A549 (cell line): ENCODE measurements at regions not wholly inside any gene's neighbourhood (a gene's known extent, or its start where the extent isn't known, plus 50 kb on each side); places are given as distances from the start of the nearest gene placed in this dataset.

Experiments used
- ATAC-seq, 2 experiments: fragments of 200-7000 bp in 1 of 2; fragments of >200 bp in 1 of 2; cut with Nextera tagmentation in 1 of 2; cut with Tn5 transposase in 1 of 2; 3 replicates each; pipeline versions ENCODE4 v1.8.0 to v1.9.1; 2018 to 2020; ENCODE audit warnings: mild to moderate bottlenecking in 1 of 2, moderate library complexity in 1 of 2
- CTCF ChIA-PET: fragments of 300-600 bp; sonication (Branson Sonifier 250); formaldehyde crosslinking; extraction: SDS; loops from one replicate; lab custom pipeline; 2021; ENCODE audit warnings: antibody characterized with exemption, inconsistent platforms; lab: Yijun Ruan, JAX
- POLR2A ChIA-PET: fragments of 350-600 bp; formaldehyde crosslinking; extraction: SDS; loops from one replicate; lab custom pipeline; 2021; ENCODE audit warnings: antibody characterized with exemption, inconsistent platforms; lab: Yijun Ruan, JAX
- DNase-seq, 2 experiments: peaks; one replicate each; pipeline versions ENCODE4 v3.0.0 to v3.0.0-alpha.2; 2011 to 2016; ENCODE audit warnings: low read depth in 1 of 2, low spot score in 1 of 2
- FAIRE-seq: peaks from 2 replicates; lab custom pipeline; 2011; peaks lifted over from hg19 to GRCh38; lab: Jason Lieb, UNC
- H3K27ac ChIP-seq, 2 experiments: fragments of >200 bp; sonication (Bioruptor Twin); formaldehyde crosslinking; 3 replicates each; pipeline ENCODE4 v1.5.1; 2016 to 2017
- H3K4me1 ChIP-seq: fragments of >200 bp; sonication (Bioruptor Twin); formaldehyde crosslinking; 3 replicates; pipeline ENCODE4 v1.6.1; 2016
- H3K4me2 ChIP-seq: fragments of >200 bp; sonication (Bioruptor Twin); formaldehyde crosslinking; 3 replicates; pipeline ENCODE4 v1.6.1; 2016
- H3K4me3 ChIP-seq: fragments of >200 bp; sonication (Bioruptor Twin); formaldehyde crosslinking; 3 replicates; pipeline ENCODE4 v1.5.1; 2016
- H3K9me3 ChIP-seq: fragments of >200 bp; sonication (Bioruptor Twin); formaldehyde crosslinking; 3 replicates; pipeline ENCODE4 v1.6.1; 2016
- BHLHE40 ChIP-seq: IDR thresholded peaks from 2 replicates; pipeline ENCODE4 v1.6.1; 2012; ENCODE audit warnings: low read depth, low read length, inconsistent platforms
- CBX2 ChIP-seq: fragments of 200-600 bp; sonication (generic); IDR thresholded peaks from 2 replicates; pipeline ENCODE4 v1.6.1; 2016; ENCODE audit warnings: low read depth, mild to moderate bottlenecking, borderline replicate concordance
- CEBPB ChIP-seq, 2 experiments: fragments of >200 bp in 1 of 2; sonication (Bioruptor Twin) in 1 of 2; formaldehyde crosslinking in 1 of 2; IDR thresholded peaks; 2 replicates each; pipeline ENCODE4 v1.6.1; 2012 to 2016
- CHD2 ChIP-seq: fragments of 150-350 bp; IDR thresholded peaks from 2 replicates; pipeline ENCODE4 v1.6.1; 2014; ENCODE audit warnings: low read length; ENCODE audit not compliant: partially characterized antibody
- EP300 ChIP-seq, 2 experiments: fragments of >200 bp; sonication (Bioruptor Twin); formaldehyde crosslinking; IDR thresholded peaks; 2 replicates in 1 of 2; 3 replicates in 1 of 2; pipeline ENCODE4 v1.6.1; 2016 to 2017
- ESRRA ChIP-seq: fragments of 150-350 bp; IDR thresholded peaks from 2 replicates; pipeline ENCODE4 v1.6.1; 2014; ENCODE audit warnings: mild to moderate bottlenecking, low read length, borderline replicate concordance
- FOXS1 ChIP-seq: fragments of 250-450 bp; sonication (Bioruptor Pico); IDR thresholded peaks from 2 replicates; pipeline ENCODE4 v1.5.0; 2020; ENCODE audit warnings: mild to moderate bottlenecking, moderate library complexity
- GATA3 ChIP-seq: IDR thresholded peaks from 2 replicates; pipeline ENCODE4 v1.6.1; 2012; ENCODE audit warnings: borderline replicate concordance
- HDAC2 ChIP-seq: fragments of 200-600 bp; sonication (generic); IDR thresholded peaks from 2 replicates; pipeline ENCODE4 v1.6.1; 2016
- HEYL ChIP-seq: fragments of 250-450 bp; sonication (Bioruptor Pico); IDR thresholded peaks from 2 replicates; pipeline ENCODE4 v1.8.0; 2021; ENCODE audit warnings: mild to moderate bottlenecking, moderate library complexity
- KDM1A ChIP-seq: fragments of 200-600 bp; sonication (generic); IDR thresholded peaks from 2 replicates; pipeline ENCODE4 v1.6.1; 2016; ENCODE audit warnings: low read depth, mild to moderate bottlenecking
- KDM5A ChIP-seq: fragments of 200-600 bp; sonication (generic); IDR thresholded peaks from 2 replicates; pipeline ENCODE4 v1.6.1; 2016; ENCODE audit warnings: antibody characterized with exemption, mild to moderate bottlenecking
- MAFK ChIP-seq: fragments of 450-650 bp; IDR thresholded peaks from 2 replicates; pipeline ENCODE4 v1.6.1; 2014; ENCODE audit not compliant: partially characterized antibody
- NFE2L2 ChIP-seq: fragments of 150-350 bp; conservative IDR thresholded peaks from 2 replicates; pipeline ENCODE4 v1.6.1; 2014; ENCODE audit warnings: low read length
- NPAS2 ChIP-seq: fragments of 250-450 bp; sonication (Bioruptor Pico); IDR thresholded peaks from 2 replicates; pipeline ENCODE4 v1.8.0; 2022; ENCODE audit warnings: mild to moderate bottlenecking, moderate library complexity, borderline replicate concordance
- PHF8 ChIP-seq: fragments of 200-600 bp; sonication (generic); IDR thresholded peaks from 2 replicates; pipeline ENCODE4 v1.6.1; 2016; ENCODE audit warnings: low read depth, mild to moderate bottlenecking, antibody characterized with exemption, moderate library complexity, borderline replicate concordance
- POLR2A ChIP-seq: IDR thresholded peaks from 2 replicates; pipeline ENCODE4 v1.6.1; 2012; ENCODE audit warnings: mild to moderate bottlenecking, low read length
- POLR2AphosphoS2 ChIP-seq: conservative IDR thresholded peaks from 2 replicates; pipeline ENCODE4 v1.6.1; 2012; ENCODE audit warnings: low read length, improper control_type of control experiment, inconsistent platforms
- TFCP2L1 ChIP-seq: fragments of 250-450 bp; sonication (Bioruptor Pico); IDR thresholded peaks from 2 replicates; pipeline ENCODE4 v1.5.0; 2021; ENCODE audit warnings: mild to moderate bottlenecking
- TP53 ChIP-seq: fragments of 250-450 bp; sonication (Bioruptor Pico); IDR thresholded peaks from 2 replicates; pipeline ENCODE4 v1.5.0; 2021; ENCODE audit warnings: mild to moderate bottlenecking, moderate library complexity
- ZFP36 ChIP-seq: fragments of 450-650 bp; IDR thresholded peaks from 2 replicates; pipeline ENCODE4 v1.6.1; 2014; ENCODE audit warnings: borderline replicate concordance; ENCODE audit not compliant: partially characterized antibody
- ZNF302 ChIP-seq: fragments of 250-450 bp; sonication (Bioruptor Pico); IDR thresholded peaks from 2 replicates; pipeline ENCODE4 v1.9.0; 2021; ENCODE audit warnings: inconsistent platforms, mild to moderate bottlenecking, moderate library complexity
- ZSCAN20 ChIP-seq: fragments of 250-450 bp; sonication (Bioruptor Pico); IDR thresholded peaks from 2 replicates; pipeline ENCODE4 v1.8.0; 2022; ENCODE audit warnings: mild to moderate bottlenecking, moderate library complexity
- WGBS: methylation state at CpG from one replicate; pipeline ENCODE4 v1.1.6; 2017; ENCODE audit errors: missing lambda C conversion rate; 5-methylcytosine and 5-hydroxymethylcytosine counted together
- TF ChIP-seq, protein P1 (sequence below): IDR thresholded peaks from 2 replicates; pipeline ENCODE4 v1.6.1; 2012; ENCODE audit warnings: low read depth, borderline replicate concordance
- TF ChIP-seq, protein P2 (sequence below): IDR thresholded peaks from 2 replicates; pipeline ENCODE4 v1.6.1; 2012
- TF ChIP-seq, protein P3 (sequence below): fragments of 200-600 bp; sonication (generic); IDR thresholded peaks from 2 replicates; pipeline ENCODE4 v1.6.1; 2016; ENCODE audit warnings: antibody characterized with exemption, mild to moderate bottlenecking, moderate library complexity

DNA sequence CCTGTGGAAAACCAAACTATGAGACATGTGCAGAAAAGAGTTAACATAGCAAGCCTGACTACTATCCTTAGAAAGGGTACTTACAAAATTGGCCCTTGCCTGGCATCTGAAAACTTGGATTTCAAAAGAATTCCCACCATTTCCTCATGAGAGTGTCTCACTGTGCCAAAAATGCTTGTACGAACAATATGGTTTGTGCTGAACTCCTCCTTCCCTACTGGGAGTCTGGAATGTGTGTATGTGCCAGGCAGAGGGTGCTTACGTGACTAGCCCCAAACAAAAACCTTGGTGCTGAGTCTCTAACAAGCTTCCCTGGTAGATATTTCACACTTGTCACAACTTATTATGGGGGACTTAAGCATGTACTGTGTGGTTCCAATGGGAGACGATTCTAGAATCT, 81.7 kb upstream of the GIMD1 start (continued):
- TF ChIP-seq BHLHE40: no peak

DNA sequence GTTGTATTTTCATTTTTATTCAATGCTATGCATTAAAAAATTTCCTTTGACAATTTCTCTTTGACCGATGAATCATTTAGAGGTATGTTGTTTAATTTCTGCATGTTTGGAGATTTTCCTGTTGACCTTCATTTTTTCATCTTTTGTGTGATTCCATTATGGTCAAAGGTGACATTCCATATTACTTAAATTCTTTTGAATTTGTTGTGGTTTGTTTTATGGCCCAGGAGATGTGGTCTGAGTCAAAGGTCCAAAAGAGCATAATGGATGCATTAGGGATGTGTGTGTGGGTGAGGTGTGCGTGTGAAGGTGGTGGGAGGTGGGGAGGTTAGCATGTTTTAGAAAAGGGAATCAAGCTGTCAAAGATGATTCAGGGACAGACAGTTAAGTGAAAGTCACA, 76.0 kb upstream of the GIMD1 start:
- no peaks in the 10 kb centered on the region for H3K9me3 ChIP-seq
- DNase-seq: no peak
- FAIRE-seq: no peak
- POLR2A ChIA-PET: no interaction called here
- TF ChIP-seq PHF8 (no peak), EP300 (IDR thresholded peaks at IDR 0.05) (no peak), CHD2 (no peak), NPAS2 (CRISPR knock-in tag) (no peak), FOXS1 (CRISPR knock-in tag) (no peak), TP53 (CRISPR knock-in tag) (no peak), ESRRA (no peak), HEYL (CRISPR knock-in tag) (no peak), ZFP36 (no peak), POLR2AphosphoS2 (no peak), ZNF302 (CRISPR knock-in tag) (no peak), HDAC2 (no peak), ZSCAN20 (CRISPR knock-in tag) (no peak), KDM5A (no peak), POLR2A (no peak), TFCP2L1 (CRISPR knock-in tag) (no peak), NFE2L2 (no peak)
- TF ChIP-seq, all 56 proteins: peak for 0
- Histone ChIP-seq H3K27ac (no peak overlapping the region), H3K4me2 (no peak overlapping the region), H3K4me1 (no peaks in the 10 kb centered on the region), H3K4me3 (no peak overlapping the region)
- no peak for ATAC-seq
- CTCF ChIA-PET: no interaction called here
- WGBS: 46% methylated on average over 2 of the region's 2 CpGs

DNA sequence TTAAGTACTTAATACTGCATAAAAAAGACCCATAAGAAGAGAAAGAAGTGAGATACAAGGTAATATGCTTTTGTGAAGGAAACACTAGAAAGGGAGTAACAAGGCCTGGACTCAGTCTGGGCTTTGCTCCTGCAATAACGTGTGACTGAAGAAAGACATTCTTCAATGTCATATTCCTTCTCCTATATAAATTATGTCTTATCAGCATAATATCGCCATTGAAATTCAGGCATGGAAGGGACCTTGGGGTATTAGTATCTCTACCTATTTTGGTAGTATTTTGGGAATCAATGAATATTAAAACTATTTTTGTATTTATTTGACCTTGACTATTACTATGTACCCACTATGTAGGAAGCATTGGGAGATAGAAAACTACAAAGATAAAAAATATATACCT, 62.2 kb upstream of the GIMD1 start:
- TF ChIP-seq, protein P1, sequence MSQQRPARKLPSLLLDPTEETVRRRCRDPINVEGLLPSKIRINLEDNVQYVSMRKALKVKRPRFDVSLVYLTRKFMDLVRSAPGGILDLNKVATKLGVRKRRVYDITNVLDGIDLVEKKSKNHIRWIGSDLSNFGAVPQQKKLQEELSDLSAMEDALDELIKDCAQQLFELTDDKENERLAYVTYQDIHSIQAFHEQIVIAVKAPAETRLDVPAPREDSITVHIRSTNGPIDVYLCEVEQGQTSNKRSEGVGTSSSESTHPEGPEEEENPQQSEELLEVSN: no peak
- TF ChIP-seq, protein P2, sequence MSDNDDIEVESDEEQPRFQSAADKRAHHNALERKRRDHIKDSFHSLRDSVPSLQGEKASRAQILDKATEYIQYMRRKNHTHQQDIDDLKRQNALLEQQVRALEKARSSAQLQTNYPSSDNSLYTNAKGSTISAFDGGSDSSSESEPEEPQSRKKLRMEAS: no peak
- TF ChIP-seq MAFK: peak; percentile 80
- Histone ChIP-seq H3K4me2 (no peak overlapping the region), H3K4me1 (no peaks in the 10 kb centered on the region), H3K27ac (no peak overlapping the region), H3K9me3 (no peaks in the 10 kb centered on the region), H3K4me3 (no peak overlapping the region)
- FAIRE-seq (no peak), DNase-seq (no peak), ATAC-seq (no peak)
- ChIA-PET POLR2A (no interaction called here), CTCF (no interaction called here)
- 56% methylated on average over 2 of the region's 2 CpGs for WGBS

DNA sequence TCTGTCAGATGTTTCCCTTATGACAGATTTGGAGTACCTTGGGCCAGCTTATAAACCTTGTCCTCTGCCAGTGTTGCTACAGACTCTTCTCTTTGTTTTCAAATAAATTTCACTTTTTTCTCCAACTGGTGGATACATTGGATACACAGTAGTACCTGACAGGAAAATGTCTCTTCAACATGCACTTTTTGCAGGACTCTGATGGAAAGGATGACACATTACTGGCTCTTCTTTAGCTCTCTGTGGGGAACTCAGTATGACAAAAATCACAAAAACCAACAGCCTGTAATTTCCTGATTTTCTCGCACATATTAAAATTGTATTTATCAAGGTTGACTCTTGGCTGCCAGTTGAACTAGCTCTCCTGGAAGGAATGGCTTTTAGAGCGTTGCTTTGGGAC, 61.3 kb upstream of the GIMD1 start:
- no peak for FAIRE-seq
- DNase-seq: no peak
- TF ChIP-seq GATA3 (no peak), KDM1A (no peak), ZSCAN20 (CRISPR knock-in tag) (no peak), CBX2 (no peak), CEBPB (IDR thresholded peaks at IDR 0.05) (no peak), CHD2 (no peak), TFCP2L1 (CRISPR knock-in tag) (no peak)
- TF ChIP-seq, protein P3, sequence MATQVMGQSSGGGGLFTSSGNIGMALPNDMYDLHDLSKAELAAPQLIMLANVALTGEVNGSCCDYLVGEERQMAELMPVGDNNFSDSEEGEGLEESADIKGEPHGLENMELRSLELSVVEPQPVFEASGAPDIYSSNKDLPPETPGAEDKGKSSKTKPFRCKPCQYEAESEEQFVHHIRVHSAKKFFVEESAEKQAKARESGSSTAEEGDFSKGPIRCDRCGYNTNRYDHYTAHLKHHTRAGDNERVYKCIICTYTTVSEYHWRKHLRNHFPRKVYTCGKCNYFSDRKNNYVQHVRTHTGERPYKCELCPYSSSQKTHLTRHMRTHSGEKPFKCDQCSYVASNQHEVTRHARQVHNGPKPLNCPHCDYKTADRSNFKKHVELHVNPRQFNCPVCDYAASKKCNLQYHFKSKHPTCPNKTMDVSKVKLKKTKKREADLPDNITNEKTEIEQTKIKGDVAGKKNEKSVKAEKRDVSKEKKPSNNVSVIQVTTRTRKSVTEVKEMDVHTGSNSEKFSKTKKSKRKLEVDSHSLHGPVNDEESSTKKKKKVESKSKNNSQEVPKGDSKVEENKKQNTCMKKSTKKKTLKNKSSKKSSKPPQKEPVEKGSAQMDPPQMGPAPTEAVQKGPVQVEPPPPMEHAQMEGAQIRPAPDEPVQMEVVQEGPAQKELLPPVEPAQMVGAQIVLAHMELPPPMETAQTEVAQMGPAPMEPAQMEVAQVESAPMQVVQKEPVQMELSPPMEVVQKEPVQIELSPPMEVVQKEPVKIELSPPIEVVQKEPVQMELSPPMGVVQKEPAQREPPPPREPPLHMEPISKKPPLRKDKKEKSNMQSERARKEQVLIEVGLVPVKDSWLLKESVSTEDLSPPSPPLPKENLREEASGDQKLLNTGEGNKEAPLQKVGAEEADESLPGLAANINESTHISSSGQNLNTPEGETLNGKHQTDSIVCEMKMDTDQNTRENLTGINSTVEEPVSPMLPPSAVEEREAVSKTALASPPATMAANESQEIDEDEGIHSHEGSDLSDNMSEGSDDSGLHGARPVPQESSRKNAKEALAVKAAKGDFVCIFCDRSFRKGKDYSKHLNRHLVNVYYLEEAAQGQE: no peak
- no peak overlapping the region for H3K27ac ChIP-seq
- H3K4me3 ChIP-seq: no peak overlapping the region
- no peak overlapping the region for H3K4me2 ChIP-seq
- ChIA-PET POLR2A (no interaction called here), CTCF (no interaction called here)
- no peaks in the 10 kb centered on the region for H3K4me1 ChIP-seq
- H3K9me3 ChIP-seq: no peaks in the 10 kb centered on the region
- WGBS: 50% methylated on average over 2 of the region's 2 CpGs
- no peak for ATAC-seq
